SK-N-SH (cell line): ENCODE measurements at regions not wholly inside any gene's neighbourhood (a gene's known extent, or its start where the extent isn't known, plus 50 kb on each side); places are given as distances from the start of the nearest gene placed in this dataset.

ENCODE experiments used
- CTCF ChIA-PET: fragments of 300-600, 350-600 bp; formaldehyde crosslinking; extraction: SDS; loops from one replicate; lab custom pipeline; 2021; lab: Yijun Ruan, JAX
- POLR2A ChIA-PET: fragments of 350-600 bp; sonication (Branson Sonifier 250); formaldehyde crosslinking; extraction: SDS; loops from one replicate; lab custom pipeline; 2020; ENCODE audit warnings: antibody characterized with exemption, inconsistent platforms; lab: Yijun Ruan, JAX
- DNase-seq: peaks from one replicate; pipeline ENCODE4 v3.0.0; 2012
- H2AFZ ChIP-seq: fragments of 200-600 bp; sonication (generic); 2 replicates; pipeline ENCODE4 v1.8.1; 2016; ENCODE audit warnings: antibody characterized with exemption, mild to moderate bottlenecking, low read depth
- H3F3A ChIP-seq: fragments of 200-600 bp; sonication (generic); replicated peaks from 2 replicates; pipeline ENCODE3; 2016; ENCODE audit warnings: antibody characterized with exemption, mild to moderate bottlenecking; ENCODE audit not compliant: insufficient read depth
- H3K27ac ChIP-seq, 2 experiments: fragments of 200-500 bp in 1 of 2; fragments of 200-600 bp in 1 of 2; sonication (Bioruptor generic) in 1 of 2; sonication (generic), shearing (Covaris generic) in 1 of 2; 2 replicates each; pipeline versions ENCODE4 v1.5.1 to v1.6.1; 2014 to 2016; ENCODE audit warnings: low read depth in 2 of 2, inconsistent platforms in 1 of 2, low read length in 1 of 2, mild to moderate bottlenecking in 1 of 2, mixed read lengths in 1 of 2
- H3K27me3 ChIP-seq: fragments of 200-600 bp; sonication (generic), shearing (Covaris generic); 2 replicates; pipeline ENCODE4 v1.6.1; 2016; ENCODE audit warnings: mixed run types; ENCODE audit not compliant: insufficient read depth
- H3K36me3 ChIP-seq, 2 experiments: fragments of 200-500 bp in 1 of 2; fragments of 200-600 bp in 1 of 2; sonication (Bioruptor generic) in 1 of 2; sonication (generic) in 1 of 2; replicated peaks in 1 of 2; 2 replicates each; pipeline versions ENCODE3 to v1.5.1; 2014 to 2016; ENCODE audit warnings: low read length in 1 of 2, mild to moderate bottlenecking in 1 of 2; ENCODE audit not compliant: insufficient read depth in 2 of 2, control insufficient read depth in 1 of 2
- H3K4me1 ChIP-seq, 2 experiments: fragments of 200-500 bp in 1 of 2; fragments of 200-600 bp in 1 of 2; sonication (Bioruptor generic) in 1 of 2; sonication (generic), shearing (Covaris generic) in 1 of 2; 2 replicates each; pipeline versions ENCODE4 v1.5.1 to v1.6.1; 2014 to 2016; ENCODE audit warnings: low read depth in 1 of 2, low read length in 1 of 2, mixed run types in 1 of 2; ENCODE audit not compliant: insufficient read depth in 2 of 2, control insufficient read depth in 1 of 2
- H3K4me2 ChIP-seq: fragments of 200-600 bp; sonication (generic), shearing (Covaris generic); 2 replicates; pipeline ENCODE4 v1.6.1; 2017; ENCODE audit warnings: mixed run types
- H3K4me3 ChIP-seq, 2 experiments: fragments of 200-500 bp in 1 of 2; fragments of 200-600 bp in 1 of 2; sonication (Bioruptor generic) in 1 of 2; sonication (generic), shearing (Covaris generic) in 1 of 2; 2 replicates each; pipeline versions ENCODE4 v1.5.1 to v1.8.1; 2014 to 2016; ENCODE audit warnings: low read depth in 2 of 2, inconsistent platforms in 1 of 2, low read length in 1 of 2, mild to moderate bottlenecking in 1 of 2, mixed read lengths in 1 of 2, moderate library complexity in 1 of 2
- H3K79me2 ChIP-seq: fragments of 200-600 bp; sonication (generic); 2 replicates; pipeline ENCODE4 v1.8.1; 2017; ENCODE audit warnings: mild to moderate bottlenecking; ENCODE audit not compliant: insufficient read depth
- H3K9ac ChIP-seq: fragments of 200-600 bp; sonication (generic); 2 replicates; pipeline ENCODE4 v1.6.1; 2017; ENCODE audit warnings: mixed run types
- H3K9me2 ChIP-seq: fragments of 200-600 bp; sonication (generic); 2 replicates; pipeline ENCODE4 v1.6.1; 2017; ENCODE audit warnings: mixed run types
- H3K9me3 ChIP-seq: fragments of 200-600 bp; sonication (generic); 2 replicates; pipeline ENCODE4 v1.6.1; 2017; ENCODE audit warnings: mixed run types, mild to moderate bottlenecking, moderate library complexity
- H4K20me1 ChIP-seq: fragments of 200-600 bp; sonication (generic); 2 replicates; pipeline ENCODE4 v1.6.1; 2017; ENCODE audit warnings: mild to moderate bottlenecking, mixed run types; ENCODE audit not compliant: insufficient read depth
- EP300 ChIP-seq, 2 experiments: IDR thresholded peaks; 2 replicates each; pipeline versions ENCODE4 v1.4.0 to v1.6.1; 2012; ENCODE audit warnings: borderline replicate concordance in 1 of 2, low read depth in 1 of 2, low read length in 1 of 2
- FOXJ3 ChIP-seq: sonication (generic); formaldehyde crosslinking; IDR thresholded peaks from 2 replicates; pipeline ENCODE4 v1.5.1; 2020; ENCODE audit warnings: mild to moderate bottlenecking, missing genetic modification reagents
- GABPA ChIP-seq: IDR thresholded peaks from 2 replicates; pipeline ENCODE4 v1.4.0; 2012; ENCODE audit warnings: low read depth, mild to moderate bottlenecking
- GATA2 ChIP-seq: sonication (generic); formaldehyde crosslinking; IDR thresholded peaks from 2 replicates; pipeline ENCODE4 v1.5.0; 2020; ENCODE audit warnings: mild to moderate bottlenecking, missing genetic modification reagents
- IRF3 ChIP-seq: fragments of 150-350 bp; IDR thresholded peaks from 2 replicates; pipeline ENCODE4 v1.6.1; 2016; ENCODE audit warnings: mild to moderate bottlenecking, low read depth, low read length
- MAX ChIP-seq: IDR thresholded peaks from 2 replicates; pipeline ENCODE4 v1.4.0; 2012; ENCODE audit warnings: low read depth
- MXI1 ChIP-seq: IDR thresholded peaks from 2 replicates; pipeline ENCODE4 v1.6.1; 2012; ENCODE audit warnings: mild to moderate bottlenecking, low read depth, low read length, improper control_type of control experiment
- NFIC ChIP-seq: IDR thresholded peaks from 2 replicates; pipeline ENCODE4 v1.4.0; 2012; ENCODE audit warnings: borderline replicate concordance
- PBX3 ChIP-seq: IDR thresholded peaks from 2 replicates; pipeline ENCODE4; 2012
- RCOR1 ChIP-seq: fragments of 150-350 bp; IDR thresholded peaks from 2 replicates; pipeline ENCODE4 v1.6.1; 2017; ENCODE audit warnings: antibody characterized with exemption, low read length
- REST ChIP-seq: IDR thresholded peaks from 2 replicates; pipeline ENCODE4 v1.6.1; 2012; ENCODE audit warnings: mild to moderate bottlenecking, low read depth, low read length, moderate library complexity
- RFX5 ChIP-seq: IDR thresholded peaks from 2 replicates; pipeline ENCODE4 v1.6.1; 2012; ENCODE audit warnings: mild to moderate bottlenecking, improper control_type of control experiment, low read length
- RXRA ChIP-seq: IDR thresholded peaks from 2 replicates; pipeline ENCODE4 v1.4.0; 2012; ENCODE audit warnings: low read depth, mild to moderate bottlenecking, borderline replicate concordance
- SMC3 ChIP-seq: IDR thresholded peaks from 2 replicates; pipeline ENCODE4 v1.6.1; 2012; ENCODE audit warnings: low read depth, low read length, improper control_type of control experiment
- TEAD4 ChIP-seq: IDR thresholded peaks from 2 replicates; pipeline ENCODE4 v1.4.0; 2012; ENCODE audit warnings: mild to moderate bottlenecking, borderline replicate concordance; ENCODE audit not compliant: insufficient read depth
- USF1 ChIP-seq: IDR thresholded peaks from 2 replicates; pipeline ENCODE4 v1.4.0; 2012; ENCODE audit warnings: low read depth, borderline replicate concordance
- USF2 ChIP-seq: fragments of 150-350 bp; IDR thresholded peaks from 2 replicates; pipeline ENCODE4 v1.6.1; 2017; ENCODE audit warnings: antibody characterized with exemption, low read length, low read depth, borderline replicate concordance
- ZBTB33 ChIP-seq: IDR thresholded peaks from 2 replicates; pipeline ENCODE4 v1.4.0; 2012; ENCODE audit warnings: low read depth, borderline replicate concordance
- WGBS: methylation state at CpG from one replicate; pipeline ENCODE4 v1.1.6; 2017; ENCODE audit warnings: low lambda C conversion rate; 5-methylcytosine and 5-hydroxymethylcytosine counted together

GRCh38 chr10:2760736-2761135 lies 306.6 kb upstream of the PFKP start (continued):
- TF ChIP-seq PBX3 (no peak), GATA2 (no peak), SMC3 (no peak), RXRA (no peak), IRF3 (no peak)

- no peak overlapping the region for H3K4me3 ChIP-seq
- no peaks in the 10 kb centered on the region for H3K4me1 ChIP-seq
- no peaks in the 10 kb centered on the region for H3K79me2 ChIP-seq
- no peaks in the 10 kb centered on the region for H3K9me3 ChIP-seq
- no peak overlapping the region for H3K4me2 ChIP-seq
- H3K27me3 ChIP-seq: no peaks in the 10 kb centered on the region
- DNase-seq: no peak
- H3K36me3 ChIP-seq: no peaks in the 10 kb centered on the region
- H4K20me1 ChIP-seq: no peaks in the 10 kb centered on the region
- CTCF ChIA-PET: no interaction called here
- POLR2A ChIA-PET: no interaction called here
- 13% methylated on average over 4 of the region's 4 CpGs for WGBS
- no peaks in the 10 kb centered on the region for H3F3A ChIP-seq
- H3K9ac ChIP-seq: no peak overlapping the region
- no peak overlapping the region for H2AFZ ChIP-seq
- no peak overlapping the region for H3K27ac ChIP-seq
- H3K9me2 ChIP-seq: no peaks in the 10 kb centered on the region
- TF ChIP-seq GABPA (no peak), TEAD4 (no peak), REST (no peak), EP300 (IDR thresholded peaks at IDR 0.05; ENCODE audit: borderline replicate concordance in 1 of 2, low read depth in 1 of 2, low read length in 1 of 2) (no peak), USF2 (no peak), MAX (no peak), NFIC (no peak), IRF3 (no peak), ZBTB33 (no peak), RCOR1 (no peak), MXI1 (no peak), GATA2 (no peak), RFX5 (no peak), FOXJ3 (CRISPR knock-in tag) (no peak), USF1 (no peak), RXRA (no peak)
These were observed 308.1 kb upstream of the PFKP start for GRCh38 chr10:2759233-2759632.
